ENCODE measurements at regions not wholly inside any gene's neighbourhood (a gene's known extent, or its start where the extent isn't known, plus 50 kb on each side); places are given as distances from the start of the nearest gene placed in this dataset.

- TF ChIP-seq REST (IDR thresholded peaks at IDR 0.05; ENCODE audit: low read depth, low read length) (no peak), POLR2AphosphoS5 (IDR thresholded peaks at IDR 0.05; ENCODE audit: low read depth, low read length) (no peak), ZBTB33 (IDR thresholded peaks at IDR 0.05; ENCODE audit: borderline replicate concordance, low read depth) (no peak), EP300 (IDR thresholded peaks at IDR 0.05; ENCODE audit: borderline replicate concordance in 1 of 2, low read depth in 1 of 2, low read length in 1 of 2) (no peak), CTCF (IDR thresholded peaks at IDR 0.05) (no peak), RFX5 (IDR thresholded peaks at IDR 0.05; ENCODE audit: low read length) (no peak), GATA2 (CRISPR knock-in tag; IDR thresholded peaks at IDR 0.05) (no peak), GABPA (IDR thresholded peaks at IDR 0.05; ENCODE audit: low read depth) (no peak), TAF1 (IDR thresholded peaks at IDR 0.05; ENCODE audit: borderline replicate concordance, low read depth, low read length) (no peak), PBX3 (IDR thresholded peaks at IDR 0.05) (no peak), RCOR1 (IDR thresholded peaks at IDR 0.05; ENCODE audit: low read length) (no peak), EZH2phosphoT487 (IDR thresholded peaks at IDR 0.05; ENCODE audit: borderline replicate concordance, low read depth) (no peak), SMC3 (IDR thresholded peaks at IDR 0.05; ENCODE audit: low read depth, low read length) (no peak), CHD2 (IDR thresholded peaks at IDR 0.05; ENCODE audit: low read length, partially characterized antibody) (no peak)
Measured at GRCh38 chr4:115668396-115668795, 555.0 kb upstream of the NDST4 start.
